ENCODE measurements at regions not wholly inside any gene's neighbourhood (a gene's known extent, or its start where the extent isn't known, plus 50 kb on each side); places are given as distances from the start of the nearest gene placed in this dataset.

DNA sequence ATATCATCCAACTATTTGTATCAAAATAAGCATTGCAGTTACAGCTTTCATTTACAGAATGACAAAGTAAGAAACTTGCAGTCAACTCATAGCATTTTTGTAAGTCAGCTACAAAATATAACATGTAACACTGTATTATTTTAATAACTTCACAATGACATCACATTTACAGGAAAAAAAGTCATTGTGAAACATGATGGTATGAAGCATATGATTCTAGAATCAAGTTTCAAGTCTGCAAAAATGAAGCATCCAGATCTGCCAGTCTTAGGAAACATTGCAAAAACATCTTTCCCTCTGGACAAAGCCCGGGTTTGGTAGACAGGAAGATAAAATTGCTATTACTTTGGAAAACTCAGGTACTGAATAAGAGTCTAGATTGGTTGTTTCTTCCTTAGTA, 263.9 kb upstream of the NT5E start:
- TF ChIP-seq RAD21 (IDR thresholded peaks at IDR 0.05; ENCODE audit: low read depth): no peak
- TF ChIP-seq YY1 (IDR thresholded peaks at IDR 0.05; ENCODE audit: low read depth): no peak
- TF ChIP-seq TCF12 (IDR thresholded peaks at IDR 0.05; ENCODE audit: low read depth): no peak
- no peak for TF ChIP-seq EP300 (IDR thresholded peaks at IDR 0.05; ENCODE audit: borderline replicate concordance)
- no peak for TF ChIP-seq MAX (IDR thresholded peaks at IDR 0.05)
- TF ChIP-seq, protein P1, sequence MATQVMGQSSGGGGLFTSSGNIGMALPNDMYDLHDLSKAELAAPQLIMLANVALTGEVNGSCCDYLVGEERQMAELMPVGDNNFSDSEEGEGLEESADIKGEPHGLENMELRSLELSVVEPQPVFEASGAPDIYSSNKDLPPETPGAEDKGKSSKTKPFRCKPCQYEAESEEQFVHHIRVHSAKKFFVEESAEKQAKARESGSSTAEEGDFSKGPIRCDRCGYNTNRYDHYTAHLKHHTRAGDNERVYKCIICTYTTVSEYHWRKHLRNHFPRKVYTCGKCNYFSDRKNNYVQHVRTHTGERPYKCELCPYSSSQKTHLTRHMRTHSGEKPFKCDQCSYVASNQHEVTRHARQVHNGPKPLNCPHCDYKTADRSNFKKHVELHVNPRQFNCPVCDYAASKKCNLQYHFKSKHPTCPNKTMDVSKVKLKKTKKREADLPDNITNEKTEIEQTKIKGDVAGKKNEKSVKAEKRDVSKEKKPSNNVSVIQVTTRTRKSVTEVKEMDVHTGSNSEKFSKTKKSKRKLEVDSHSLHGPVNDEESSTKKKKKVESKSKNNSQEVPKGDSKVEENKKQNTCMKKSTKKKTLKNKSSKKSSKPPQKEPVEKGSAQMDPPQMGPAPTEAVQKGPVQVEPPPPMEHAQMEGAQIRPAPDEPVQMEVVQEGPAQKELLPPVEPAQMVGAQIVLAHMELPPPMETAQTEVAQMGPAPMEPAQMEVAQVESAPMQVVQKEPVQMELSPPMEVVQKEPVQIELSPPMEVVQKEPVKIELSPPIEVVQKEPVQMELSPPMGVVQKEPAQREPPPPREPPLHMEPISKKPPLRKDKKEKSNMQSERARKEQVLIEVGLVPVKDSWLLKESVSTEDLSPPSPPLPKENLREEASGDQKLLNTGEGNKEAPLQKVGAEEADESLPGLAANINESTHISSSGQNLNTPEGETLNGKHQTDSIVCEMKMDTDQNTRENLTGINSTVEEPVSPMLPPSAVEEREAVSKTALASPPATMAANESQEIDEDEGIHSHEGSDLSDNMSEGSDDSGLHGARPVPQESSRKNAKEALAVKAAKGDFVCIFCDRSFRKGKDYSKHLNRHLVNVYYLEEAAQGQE (IDR thresholded peaks at IDR 0.05; ENCODE audit: low read depth): no peak
- no peak for TF ChIP-seq EGR1 (IDR thresholded peaks at IDR 0.05)

All from Ishikawa (cell line).